Adrenal gland (tissue), 5 donors: ENCODE measurements at regions not wholly inside any gene's neighbourhood (a gene's known extent, or its start where the extent isn't known, plus 50 kb on each side); places are given as distances from the start of the nearest gene placed in this dataset.

Experiments used
- CTCF ChIP-seq, 6 experiments: fragments of 450-650 bp in 4 of 6; fragments of 200-600 bp in 2 of 6; sonication (generic) in 1 of 6; IDR thresholded peaks; 1 replicate in 5 of 6; 2 replicates in 1 of 6; pipeline versions ENCODE4 v1.5.1 to v1.8.0; 2016 to 2021; ENCODE audit warnings: antibody characterized with exemption in 6 of 6, mild to moderate bottlenecking in 2 of 6, moderate library complexity in 1 of 6
- POLR2A ChIP-seq, 2 donors: fragments of 450-650 bp; IDR thresholded peaks; one replicate each; pipeline ENCODE4 v1.6.1; 2017; ENCODE audit warnings: antibody characterized with exemption in 2 of 2, mild to moderate bottlenecking in 2 of 2, moderate library complexity in 1 of 2
- donor health status: DM: no; HTN: no; CAD: no.

- no peak for TF ChIP-seq CTCF (IDR thresholded peaks at IDR 0.05)
- TF ChIP-seq POLR2A (IDR thresholded peaks at IDR 0.05), result no peak
These were observed 177.6 kb upstream of the TMTC4 start for GRCh38 chr13:100852146-100852545.
